ENCODE measurements at regions not wholly inside any gene's neighbourhood (a gene's known extent, or its start where the extent isn't known, plus 50 kb on each side); places are given as distances from the start of the nearest gene placed in this dataset.

DNA sequence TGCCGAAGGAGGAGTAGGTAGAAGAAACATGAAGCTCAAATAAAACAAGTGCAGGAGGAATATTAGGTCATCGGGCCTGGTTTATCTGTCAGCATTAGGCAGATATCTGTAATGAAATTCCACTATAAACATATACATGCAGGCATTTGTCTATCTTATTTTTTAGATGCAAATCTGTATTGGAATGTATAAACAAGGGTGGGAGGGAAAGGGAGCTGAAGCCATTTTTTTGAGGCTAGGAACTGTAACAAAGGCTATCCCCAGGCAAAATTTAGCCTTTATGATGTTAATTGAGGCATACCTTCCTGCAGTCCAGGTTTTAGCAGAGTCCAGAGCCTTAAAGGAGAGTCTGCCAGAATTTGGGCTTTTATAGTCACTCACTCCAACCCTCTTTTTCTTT is 72.5 kb downstream of the PHLDA1 start:
- TF ChIP-seq, protein P1, sequence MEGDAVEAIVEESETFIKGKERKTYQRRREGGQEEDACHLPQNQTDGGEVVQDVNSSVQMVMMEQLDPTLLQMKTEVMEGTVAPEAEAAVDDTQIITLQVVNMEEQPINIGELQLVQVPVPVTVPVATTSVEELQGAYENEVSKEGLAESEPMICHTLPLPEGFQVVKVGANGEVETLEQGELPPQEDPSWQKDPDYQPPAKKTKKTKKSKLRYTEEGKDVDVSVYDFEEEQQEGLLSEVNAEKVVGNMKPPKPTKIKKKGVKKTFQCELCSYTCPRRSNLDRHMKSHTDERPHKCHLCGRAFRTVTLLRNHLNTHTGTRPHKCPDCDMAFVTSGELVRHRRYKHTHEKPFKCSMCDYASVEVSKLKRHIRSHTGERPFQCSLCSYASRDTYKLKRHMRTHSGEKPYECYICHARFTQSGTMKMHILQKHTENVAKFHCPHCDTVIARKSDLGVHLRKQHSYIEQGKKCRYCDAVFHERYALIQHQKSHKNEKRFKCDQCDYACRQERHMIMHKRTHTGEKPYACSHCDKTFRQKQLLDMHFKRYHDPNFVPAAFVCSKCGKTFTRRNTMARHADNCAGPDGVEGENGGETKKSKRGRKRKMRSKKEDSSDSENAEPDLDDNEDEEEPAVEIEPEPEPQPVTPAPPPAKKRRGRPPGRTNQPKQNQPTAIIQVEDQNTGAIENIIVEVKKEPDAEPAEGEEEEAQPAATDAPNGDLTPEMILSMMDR (IDR thresholded peaks at IDR 0.05; ENCODE audit: low read depth, low read length) = no peak
- no peak for TF ChIP-seq EZH2phosphoT487 (IDR thresholded peaks at IDR 0.05; ENCODE audit: low read depth)
